Right lobe of liver (tissue), 4 donors: ENCODE measurements at regions not wholly inside any gene's neighbourhood (a gene's known extent, or its start where the extent isn't known, plus 50 kb on each side); places are given as distances from the start of the nearest gene placed in this dataset.

Experiments used
- CTCF ChIP-seq, 4 donors: fragments of 200-600 bp in 3 of 4; fragments of 450-650 bp in 1 of 4; IDR thresholded peaks; one replicate each; pipeline versions ENCODE4 v1.5.1 to v1.8.0; 2016 to 2022; ENCODE audit warnings: antibody characterized with exemption in 4 of 4, mild to moderate bottlenecking in 2 of 4
- POLR2A ChIP-seq: fragments of 450-650 bp; IDR thresholded peaks from one replicate; pipeline ENCODE4 v1.6.1; 2017; ENCODE audit warnings: antibody characterized with exemption, mild to moderate bottlenecking
- donor health status: DM: no; HTN: no; CAD: no.
- donor health status: DM: no; HTN: no; CAD: no.
- donor health status: DM: no; HTN: yes; CAD: no.

DNA sequence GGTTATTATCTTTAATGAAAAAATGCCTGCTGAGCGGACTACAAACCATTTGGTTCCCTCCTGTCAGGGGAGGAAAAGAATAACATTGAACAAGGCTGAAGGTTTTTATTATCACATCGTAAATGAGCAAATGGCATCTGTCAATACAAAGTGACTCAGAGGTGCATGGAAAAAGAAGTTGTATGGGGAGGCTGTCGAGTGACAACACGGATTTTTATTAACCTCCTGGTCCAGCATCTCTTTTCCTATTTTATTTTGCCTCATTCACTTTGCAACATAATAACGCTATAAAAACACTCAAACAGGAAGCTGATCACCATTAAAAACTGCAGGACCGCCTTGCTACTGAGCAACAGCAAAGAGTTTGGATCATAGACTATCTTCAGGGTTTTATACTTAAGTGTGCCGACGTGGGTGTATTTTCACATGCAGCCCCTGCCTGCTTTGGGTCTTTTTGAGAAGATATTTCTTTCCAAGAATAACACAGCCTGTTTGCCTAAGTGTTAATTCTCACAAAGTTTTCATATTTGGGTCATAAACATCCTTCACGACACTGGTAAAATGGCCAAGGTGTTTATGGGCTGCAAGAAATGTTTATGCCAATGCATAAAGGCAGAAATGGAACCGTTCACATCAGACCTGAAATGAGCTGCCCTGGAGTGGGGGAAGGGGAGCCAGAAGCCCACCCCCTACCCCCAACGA lies 132.1 kb upstream of the SALL4 start:
- TF ChIP-seq CTCF (IDR thresholded peaks at IDR 0.05) (no peak), POLR2A (no peak)
